ENCODE measurements at regions not wholly inside any gene's neighbourhood (a gene's known extent, or its start where the extent isn't known, plus 50 kb on each side); places are given as distances from the start of the nearest gene placed in this dataset.
"Not testable (repeated sequence)": the region's sequence is repeated elsewhere in the genome, so short reads cannot be mapped to it uniquely, and the experiment has no call there.

GRCh38 chr6:81120280-81120679 lies 632.2 kb downstream of the TENT5A start:
- Histone ChIP-seq H3K27me3 (ENCODE audit: control insufficient read depth, insufficient read depth, low read length) (no peaks in the 10 kb centered on the region), H3K4me3 (ENCODE audit: low read depth, low read length) (no peak overlapping the region), H3K36me3 (ENCODE audit: control insufficient read depth, insufficient read depth, low read length) (no peaks in the 10 kb centered on the region)
- DNase-seq (ENCODE audit: low read depth) (no peak), FAIRE-seq (no peak)
- TF ChIP-seq, protein P1, sequence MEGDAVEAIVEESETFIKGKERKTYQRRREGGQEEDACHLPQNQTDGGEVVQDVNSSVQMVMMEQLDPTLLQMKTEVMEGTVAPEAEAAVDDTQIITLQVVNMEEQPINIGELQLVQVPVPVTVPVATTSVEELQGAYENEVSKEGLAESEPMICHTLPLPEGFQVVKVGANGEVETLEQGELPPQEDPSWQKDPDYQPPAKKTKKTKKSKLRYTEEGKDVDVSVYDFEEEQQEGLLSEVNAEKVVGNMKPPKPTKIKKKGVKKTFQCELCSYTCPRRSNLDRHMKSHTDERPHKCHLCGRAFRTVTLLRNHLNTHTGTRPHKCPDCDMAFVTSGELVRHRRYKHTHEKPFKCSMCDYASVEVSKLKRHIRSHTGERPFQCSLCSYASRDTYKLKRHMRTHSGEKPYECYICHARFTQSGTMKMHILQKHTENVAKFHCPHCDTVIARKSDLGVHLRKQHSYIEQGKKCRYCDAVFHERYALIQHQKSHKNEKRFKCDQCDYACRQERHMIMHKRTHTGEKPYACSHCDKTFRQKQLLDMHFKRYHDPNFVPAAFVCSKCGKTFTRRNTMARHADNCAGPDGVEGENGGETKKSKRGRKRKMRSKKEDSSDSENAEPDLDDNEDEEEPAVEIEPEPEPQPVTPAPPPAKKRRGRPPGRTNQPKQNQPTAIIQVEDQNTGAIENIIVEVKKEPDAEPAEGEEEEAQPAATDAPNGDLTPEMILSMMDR (IDR thresholded peaks at IDR 0.05; ENCODE audit: insufficient read depth, low read length, severe bottlenecking) = no peak

DNA sequence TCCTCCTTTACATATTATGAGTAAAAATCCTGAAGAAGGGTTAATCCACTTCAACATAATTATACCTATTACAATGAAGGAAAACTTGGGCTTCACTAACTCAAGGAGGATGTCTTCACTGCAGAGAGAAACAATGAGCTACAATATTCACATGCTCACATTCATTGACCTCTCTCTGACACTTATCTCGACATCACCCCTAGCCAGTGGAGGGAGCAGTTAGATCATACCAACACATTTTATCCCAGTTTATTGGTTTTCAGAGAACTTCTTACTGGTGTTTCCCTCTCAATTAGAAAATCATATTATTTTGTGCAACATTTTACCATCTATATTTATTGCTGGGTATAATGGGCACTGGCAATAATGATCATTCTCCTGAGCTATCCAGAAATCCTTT lies 646.5 kb downstream of the TENT5A start:
- Histone ChIP-seq H3K27me3 (ENCODE audit: control insufficient read depth, insufficient read depth, low read length) (no peaks in the 10 kb centered on the region), H3K4me3 (ENCODE audit: low read depth, low read length) (no peak overlapping the region), H3K36me3 (ENCODE audit: control insufficient read depth, insufficient read depth, low read length) (no peaks in the 10 kb centered on the region)
- TF ChIP-seq, protein P1 (IDR thresholded peaks at IDR 0.05; ENCODE audit: insufficient read depth, low read length, severe bottlenecking) = no peak
- FAIRE-seq = no peak
- no peak for DNase-seq (ENCODE audit: low read depth)

DNA sequence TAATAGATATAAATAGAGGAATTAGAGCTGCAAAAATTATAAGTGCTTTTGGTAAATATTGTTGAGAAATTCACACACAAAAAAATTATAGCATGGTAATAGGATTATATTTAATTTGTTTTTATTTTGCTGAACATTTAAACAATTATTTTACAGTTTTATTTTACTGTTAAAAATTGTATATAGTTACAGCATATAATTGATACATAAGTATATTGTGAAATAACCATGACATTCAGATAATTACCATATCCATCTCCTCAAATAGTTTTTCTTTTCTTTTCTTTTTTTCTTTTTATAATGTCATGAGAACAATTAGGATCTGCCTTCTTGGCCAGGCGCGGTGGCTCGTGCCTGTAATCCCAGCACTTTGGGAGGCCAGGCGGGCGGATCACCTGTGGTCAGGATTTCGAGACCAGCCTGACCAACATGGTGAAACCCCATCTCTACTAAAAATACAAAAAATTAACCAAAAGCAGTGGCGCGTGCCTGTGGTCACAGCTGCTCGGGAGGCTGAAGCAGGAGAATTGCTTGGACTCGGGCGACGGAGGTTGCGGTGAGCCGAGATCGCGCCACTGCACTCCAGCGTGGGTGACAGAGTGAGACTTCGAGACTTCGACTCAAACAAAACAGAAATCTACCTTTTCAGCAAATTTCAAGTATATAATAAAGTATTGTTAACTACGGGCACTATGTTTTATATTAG lies 654.2 kb downstream of the TENT5A start:
- H3K36me3 ChIP-seq (ENCODE audit: control insufficient read depth, insufficient read depth, low read length) = no peaks in the 10 kb centered on the region
- H3K4me3 ChIP-seq (ENCODE audit: low read depth, low read length) = no peak overlapping the region
- H3K27me3 ChIP-seq (ENCODE audit: control insufficient read depth, insufficient read depth, low read length) = no peaks in the 10 kb centered on the region
- DNase-seq (ENCODE audit: low read depth) (no peak), FAIRE-seq (no peak)
- TF ChIP-seq, protein P1 (IDR thresholded peaks at IDR 0.05; ENCODE audit: insufficient read depth, low read length, severe bottlenecking) = no peak

- not testable (repeated sequence) for FAIRE-seq; H3K4me3 ChIP-seq (ENCODE audit: low read depth, low read length); H3K36me3 ChIP-seq (ENCODE audit: control insufficient read depth, insufficient read depth, low read length)
Observed at GRCh38 chr6:81096464-81096863, 656.0 kb downstream of the TENT5A start.

GRCh38 chr6:81093051-81093450 lies 659.4 kb downstream of the TENT5A start:
- no peak for FAIRE-seq

More at GRCh38 chr6:81096464-81096863, 656.0 kb downstream of the TENT5A start:
- not testable (repeated sequence) for H3K27me3 ChIP-seq (ENCODE audit: control insufficient read depth, insufficient read depth, low read length); DNase-seq (ENCODE audit: low read depth)

GRCh38 chr6:81088145-81088544 lies 664.3 kb downstream of the TENT5A start:
- H3K4me3 ChIP-seq (ENCODE audit: low read depth, low read length) = no peak overlapping the region
- DNase-seq (ENCODE audit: low read depth) = no peak
- no peak for FAIRE-seq
- no peaks in the 10 kb centered on the region for H3K27me3 ChIP-seq (ENCODE audit: control insufficient read depth, insufficient read depth, low read length)
- H3K36me3 ChIP-seq (ENCODE audit: control insufficient read depth, insufficient read depth, low read length) = no peaks in the 10 kb centered on the region
- TF ChIP-seq, protein P1 (IDR thresholded peaks at IDR 0.05; ENCODE audit: insufficient read depth, low read length, severe bottlenecking) = no peak

More at GRCh38 chr6:81093051-81093450, 659.4 kb downstream of the TENT5A start:
- TF ChIP-seq, protein P1 (IDR thresholded peaks at IDR 0.05; ENCODE audit: insufficient read depth, low read length, severe bottlenecking) = no peak
- Histone ChIP-seq H3K4me3 (ENCODE audit: low read depth, low read length) (no peak overlapping the region), H3K36me3 (ENCODE audit: control insufficient read depth, insufficient read depth, low read length) (no peaks in the 10 kb centered on the region), H3K27me3 (ENCODE audit: control insufficient read depth, insufficient read depth, low read length) (no peaks in the 10 kb centered on the region)
- DNase-seq (ENCODE audit: low read depth) = no peak
